IMR-90 (cell line): ENCODE measurements at regions not wholly inside any gene's neighbourhood (a gene's known extent, or its start where the extent isn't known, plus 50 kb on each side); places are given as distances from the start of the nearest gene placed in this dataset.

ENCODE experiments used
- ATAC-seq: fragments of 200-7000 bp; cut with Tn5 transposase; 2 replicates; pipeline ENCODE4 v1.9.1; 2020; ENCODE audit warnings: low read depth, mild to moderate bottlenecking, moderate library complexity
- BruUV-seq: library from RNA; stranded (reverse); fragments of 400-500 nt; replicated peaks from 2 replicates; lab custom pipeline; 2021; lab: Mats Ljungman, UMichigan
- CTCF ChIA-PET: fragments of 300-600 bp; formaldehyde crosslinking; extraction: SDS; loops from one replicate; lab custom pipeline; 2021; ENCODE audit warnings: antibody characterized with exemption; lab: Yijun Ruan, JAX
- POLR2A ChIA-PET: fragments of 300-600 bp; sonication (Branson Sonifier 250); formaldehyde crosslinking; loops from one replicate; lab custom pipeline; 2022; ENCODE audit warnings: antibody characterized with exemption; ENCODE audit not compliant: unreplicated experiment; lab: Charles Lee
- DNase-seq: peaks from one replicate; pipeline ENCODE4 v3.0.0; 2013
- H2AFZ ChIP-seq: replicated peaks from 2 replicates; pipeline ENCODE3; 2013; ENCODE audit warnings: low read length, mild to moderate bottlenecking; ENCODE audit not compliant: poor library complexity
- H2AK5ac ChIP-seq: 2 replicates; pipeline ENCODE4 v1.6.1; 2013; ENCODE audit warnings: low read depth, low read length, inconsistent platforms
- H2AK9ac ChIP-seq: replicated peaks from 2 replicates; pipeline ENCODE3; 2013; ENCODE audit warnings: mild to moderate bottlenecking, low read depth, low read length, moderate library complexity; ENCODE audit not compliant: poor library complexity
- H2BK120ac ChIP-seq: 2 replicates; pipeline ENCODE4 v1.6.1; 2013; ENCODE audit warnings: low read depth, low read length, inconsistent platforms
- H2BK15ac ChIP-seq: 3 replicates; pipeline ENCODE4 v1.6.1; 2013; ENCODE audit warnings: low read depth, low read length, inconsistent platforms
- H2BK20ac ChIP-seq: 2 replicates; pipeline ENCODE4 v1.6.1; 2013; ENCODE audit warnings: low read depth, mild to moderate bottlenecking, inconsistent platforms, low read length, moderate library complexity
- H2BK5ac ChIP-seq: 2 replicates; pipeline ENCODE4 v1.6.1; 2013; ENCODE audit warnings: mild to moderate bottlenecking, low read depth, low read length, inconsistent platforms; ENCODE audit not compliant: poor library complexity, severe bottlenecking
- H3K14ac ChIP-seq: replicated peaks from 2 replicates; pipeline ENCODE4 v1.6.1; 2013; ENCODE audit warnings: low read depth, low read length, inconsistent platforms
- H3K18ac ChIP-seq: 2 replicates; pipeline ENCODE4 v1.6.1; 2013; ENCODE audit warnings: low read depth, low read length, control low read depth
- H3K23ac ChIP-seq: 2 replicates; pipeline ENCODE4 v1.6.1; 2013; ENCODE audit warnings: low read depth, low read length, inconsistent platforms
- H3K27ac ChIP-seq: 2 replicates; pipeline ENCODE4 v1.5.1; 2013; ENCODE audit warnings: mild to moderate bottlenecking, control low read depth, low read length; ENCODE audit not compliant: insufficient read depth
- H3K27me3 ChIP-seq: 2 replicates; pipeline ENCODE4 v1.6.1; 2013; ENCODE audit warnings: low read length; ENCODE audit not compliant: control insufficient read depth, insufficient read depth
- H3K36me3 ChIP-seq: 2 replicates; pipeline ENCODE4 v1.6.1; 2013; ENCODE audit warnings: low read length, mixed read lengths; ENCODE audit not compliant: control insufficient read depth, insufficient read depth
- H3K4ac ChIP-seq: 2 replicates; pipeline ENCODE4 v1.6.1; 2013; ENCODE audit warnings: low read depth, low read length, inconsistent platforms
- H3K4me1 ChIP-seq: 2 replicates; pipeline ENCODE4 v1.6.1; 2013; ENCODE audit warnings: low read length, mixed read lengths; ENCODE audit not compliant: control insufficient read depth, insufficient read depth
- H3K4me2 ChIP-seq: 2 replicates; pipeline ENCODE4 v1.6.1; 2013; ENCODE audit warnings: low read depth, mild to moderate bottlenecking, control low read depth, low read length, moderate library complexity
- H3K4me3 ChIP-seq: 2 replicates; pipeline ENCODE4 v1.5.1; 2013; ENCODE audit warnings: low read depth, mild to moderate bottlenecking, control low read depth, low read length, moderate library complexity; ENCODE audit not compliant: insufficient read depth
- H3K56ac ChIP-seq: 2 replicates; pipeline ENCODE4 v1.6.1; 2013; ENCODE audit warnings: low read length, inconsistent platforms; ENCODE audit not compliant: insufficient read depth; ENCODE audit errors: extremely low read depth
- H3K79me1 ChIP-seq, 2 experiments: 2 replicates each; pipeline ENCODE4 v1.6.1; 2013; ENCODE audit warnings: low read length in 2 of 2, inconsistent platforms in 1 of 2, low read depth in 1 of 2
- H3K9ac ChIP-seq: 2 replicates; pipeline ENCODE4 v1.6.1; 2013; ENCODE audit warnings: low read depth, low read length, control low read depth
- H3K9me1 ChIP-seq: 2 replicates; pipeline ENCODE4 v1.6.1; 2013; ENCODE audit warnings: low read length, inconsistent platforms; ENCODE audit not compliant: insufficient read depth
- H3K9me3 ChIP-seq: 2 replicates; pipeline ENCODE4 v1.6.1; 2013; ENCODE audit warnings: low read length; ENCODE audit not compliant: control insufficient read depth, insufficient read depth
- H4K20me1 ChIP-seq: 2 replicates; pipeline ENCODE4 v1.6.1; 2013; ENCODE audit warnings: low read length, inconsistent platforms; ENCODE audit not compliant: insufficient read depth
- H4K5ac ChIP-seq: 2 replicates; pipeline ENCODE4 v1.6.1; 2013; ENCODE audit warnings: mild to moderate bottlenecking, low read depth, low read length, control low read depth
- H4K8ac ChIP-seq, 2 experiments: 2 replicates each; pipeline ENCODE4 v1.6.1; 2013; ENCODE audit warnings: low read depth in 2 of 2, low read length in 2 of 2, control low read depth in 1 of 2, inconsistent platforms in 1 of 2
- H4K91ac ChIP-seq: 2 replicates; pipeline ENCODE4 v1.6.1; 2013; ENCODE audit warnings: low read depth, low read length, inconsistent platforms; ENCODE audit not compliant: insufficient read depth
- BHLHE40 ChIP-seq: fragments of 150-350 bp; IDR thresholded peaks from 2 replicates; pipeline ENCODE4 v1.6.1; 2016; ENCODE audit warnings: mild to moderate bottlenecking, low read depth, low read length
- CEBPB ChIP-seq: IDR thresholded peaks from 2 replicates; pipeline ENCODE4 v1.6.1; 2012; ENCODE audit warnings: low read depth, low read length, improper control_type of control experiment
- CHD1 ChIP-seq: IDR thresholded peaks from 2 replicates; pipeline ENCODE4 v1.6.1; 2012; ENCODE audit warnings: low read depth, low read length, improper control_type of control experiment
- FOS ChIP-seq: fragments of 150-350 bp; IDR thresholded peaks from 2 replicates; pipeline ENCODE4 v1.6.1; 2016; ENCODE audit warnings: low read depth, low read length
- MAFK ChIP-seq: IDR thresholded peaks from 2 replicates; pipeline ENCODE4 v1.6.1; 2012; ENCODE audit warnings: low read depth, low read length, improper control_type of control experiment
- MAZ ChIP-seq: IDR thresholded peaks from 2 replicates; pipeline ENCODE4 v1.6.1; 2012; ENCODE audit warnings: low read depth, mild to moderate bottlenecking, low read length, improper control_type of control experiment, moderate library complexity, borderline replicate concordance
- MXI1 ChIP-seq: IDR thresholded peaks from 2 replicates; pipeline ENCODE4 v1.6.1; 2012; ENCODE audit warnings: low read depth, mild to moderate bottlenecking, low read length, moderate library complexity, borderline replicate concordance
- NFE2L2 ChIP-seq: fragments of 150-350 bp; IDR thresholded peaks from 2 replicates; pipeline ENCODE4 v1.6.1; 2016; ENCODE audit warnings: low read depth, mild to moderate bottlenecking, low read length
- POLR2A ChIP-seq: IDR thresholded peaks from 2 replicates; pipeline ENCODE4 v1.6.1; 2012; ENCODE audit warnings: mild to moderate bottlenecking, low read depth, low read length
- RAD21 ChIP-seq: IDR thresholded peaks from 2 replicates; pipeline ENCODE4 v1.6.1; 2012; ENCODE audit warnings: low read length, improper control_type of control experiment
- RCOR1 ChIP-seq: IDR thresholded peaks from 2 replicates; pipeline ENCODE4 v1.6.1; 2012; ENCODE audit warnings: mild to moderate bottlenecking, low read length, improper control_type of control experiment; ENCODE audit not compliant: insufficient replicate concordance
- RFX5 ChIP-seq: IDR thresholded peaks from 2 replicates; pipeline ENCODE4 v1.8.0; 2012; ENCODE audit warnings: low read depth, mild to moderate bottlenecking, low read length, moderate library complexity
- SMC3 ChIP-seq: fragments of 150-350 bp; IDR thresholded peaks from 2 replicates; pipeline ENCODE4 v1.6.1; 2016; ENCODE audit warnings: low read depth, mild to moderate bottlenecking, antibody characterized with exemption, low read length, moderate library complexity
- WGBS, 2 experiments: methylation state at CpG; one replicate each; pipeline versions ENCODE4 v1.1.5 to v1.1.7; 2013; ENCODE audit warnings: missing lambda C conversion rate in 2 of 2; ENCODE audit not compliant: insufficient read length in 1 of 2; ENCODE audit errors: extremely low coverage in 2 of 2; 5-methylcytosine and 5-hydroxymethylcytosine counted together
- dilution Hi-C: fragments of 300-500 bp; cut with HindIII; formaldehyde crosslinking; loops from one replicate; pipeline ENCODE4 v1.14.3; 2018; ENCODE audit warnings: low sequenced_read_pairs; ENCODE audit not compliant: unreplicated experiment
- in situ Hi-C: fragments of 300-500 bp; cut with MboI; formaldehyde crosslinking; loops from 3 replicates; pipeline ENCODE4 v1.14.3; 2019; ENCODE audit warnings: low sequenced_read_pairs, inconsistent platforms, mixed read lengths
- intact Hi-C: fragments of 100-400 bp; cut with micrococcal nuclease; formaldehyde crosslinking; loops from 2 replicates; pipeline ENCODE4 v1.10.0; 2022
- TF ChIP-seq, protein P1 (sequence below): fragments of 150-350 bp; IDR thresholded peaks from 2 replicates; pipeline ENCODE4 v1.6.1; 2017; ENCODE audit warnings: mild to moderate bottlenecking, antibody characterized with exemption, low read length, low read depth
- TF ChIP-seq, protein P2 (sequence below): fragments of 150-350 bp; IDR thresholded peaks from 2 replicates; pipeline ENCODE4 v1.6.1; 2016; ENCODE audit warnings: low read depth, mild to moderate bottlenecking, low read length, moderate library complexity, borderline replicate concordance

DNA sequence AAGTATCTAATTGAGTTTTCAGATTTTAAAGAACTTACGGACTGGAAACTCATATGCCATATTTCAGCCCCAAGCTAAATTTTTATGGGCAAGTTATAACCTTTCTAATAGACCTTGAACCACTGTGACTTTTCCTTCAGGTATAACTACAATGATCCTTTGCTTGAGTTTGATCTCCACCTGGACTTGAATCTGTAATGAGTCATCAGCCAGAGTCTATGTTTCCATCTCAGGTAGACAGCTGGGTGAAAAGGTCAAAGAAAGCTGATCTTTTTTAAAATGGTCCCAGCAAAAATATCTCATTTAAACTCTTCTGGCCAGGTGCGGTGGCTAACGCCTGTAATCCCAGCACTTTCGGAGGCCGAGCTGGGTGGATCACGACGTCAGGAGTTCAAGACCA is 88.4 kb upstream of the SGK1 start:
- H3K4me3 ChIP-seq = no peak overlapping the region
- no peak overlapping the region for H3K4ac ChIP-seq
- no peaks in the 10 kb centered on the region for H4K20me1 ChIP-seq
- H2BK20ac ChIP-seq = no peak overlapping the region
- H2AK9ac ChIP-seq = no peak overlapping the region
- peaks cover 2% of the 10 kb centered on the region; the same call in 1 of the 2 replicates for H3K9me3 ChIP-seq
- no peak for TF ChIP-seq RCOR1
- TF ChIP-seq, protein P1, sequence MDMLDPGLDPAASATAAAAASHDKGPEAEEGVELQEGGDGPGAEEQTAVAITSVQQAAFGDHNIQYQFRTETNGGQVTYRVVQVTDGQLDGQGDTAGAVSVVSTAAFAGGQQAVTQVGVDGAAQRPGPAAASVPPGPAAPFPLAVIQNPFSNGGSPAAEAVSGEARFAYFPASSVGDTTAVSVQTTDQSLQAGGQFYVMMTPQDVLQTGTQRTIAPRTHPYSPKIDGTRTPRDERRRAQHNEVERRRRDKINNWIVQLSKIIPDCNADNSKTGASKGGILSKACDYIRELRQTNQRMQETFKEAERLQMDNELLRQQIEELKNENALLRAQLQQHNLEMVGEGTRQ = no peak
- TF ChIP-seq, protein P2, sequence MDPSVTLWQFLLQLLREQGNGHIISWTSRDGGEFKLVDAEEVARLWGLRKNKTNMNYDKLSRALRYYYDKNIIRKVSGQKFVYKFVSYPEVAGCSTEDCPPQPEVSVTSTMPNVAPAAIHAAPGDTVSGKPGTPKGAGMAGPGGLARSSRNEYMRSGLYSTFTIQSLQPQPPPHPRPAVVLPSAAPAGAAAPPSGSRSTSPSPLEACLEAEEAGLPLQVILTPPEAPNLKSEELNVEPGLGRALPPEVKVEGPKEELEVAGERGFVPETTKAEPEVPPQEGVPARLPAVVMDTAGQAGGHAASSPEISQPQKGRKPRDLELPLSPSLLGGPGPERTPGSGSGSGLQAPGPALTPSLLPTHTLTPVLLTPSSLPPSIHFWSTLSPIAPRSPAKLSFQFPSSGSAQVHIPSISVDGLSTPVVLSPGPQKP = no peak
- TF ChIP-seq NFE2L2 = no peak
- no peak for TF ChIP-seq CHD1
- no peak for TF ChIP-seq MXI1
- TF ChIP-seq BHLHE40 = no peak
- no peak for TF ChIP-seq POLR2A
- no peak for TF ChIP-seq RFX5
- TF ChIP-seq MAZ = no peak
- TF ChIP-seq SMC3 = no peak
- no peak for TF ChIP-seq CEBPB
- TF ChIP-seq MAFK = no peak
- TF ChIP-seq RAD21 = no peak
- TF ChIP-seq FOS = no peak
- H4K8ac ChIP-seq = no peak overlapping the region
- intact Hi-C loops (no loop called here), dilution Hi-C loops (no loop called here), in situ Hi-C loops (no loop called here)
- H3K56ac ChIP-seq = no peak overlapping the region
- no peak overlapping the region for H2BK5ac ChIP-seq
- no peak for DNase-seq
- no TSS peak for BruUV-seq
- no peak overlapping the region for H4K91ac ChIP-seq
- ChIA-PET CTCF (interaction anchor here (0.5 kb wide), 1 partner anchor 397 kb away, joined by 4 read pairs; no protein-coding TSS in a partner anchor), POLR2A (no interaction called here)
- H3K14ac ChIP-seq = no peak overlapping the region
- H3K9ac ChIP-seq = no peak overlapping the region
- H3K9me1 ChIP-seq = no peaks in the 10 kb centered on the region
- H2BK15ac ChIP-seq = no peak overlapping the region
- H3K23ac ChIP-seq = no peak overlapping the region
- no peak overlapping the region for H4K5ac ChIP-seq
- H2BK120ac ChIP-seq = no peak overlapping the region
- H3K27me3 ChIP-seq = no peaks in the 10 kb centered on the region
- no peak overlapping the region for H3K4me2 ChIP-seq
- H3K79me1 ChIP-seq = no peaks in the 10 kb centered on the region
- no peak for ATAC-seq
- no peak overlapping the region for H2AFZ ChIP-seq
- no peaks in the 10 kb centered on the region for H3K36me3 ChIP-seq
- H2AK5ac ChIP-seq = no peak overlapping the region
- peaks cover 2% of the 10 kb centered on the region for H3K4me1 ChIP-seq
- WGBS, 2 experiments = no CpG with 5 or more reads among the region's 7 CpGs
- H3K27ac ChIP-seq = no peak overlapping the region
- no peak overlapping the region for H3K18ac ChIP-seq
